IPS DF 6.9 (cell line): ENCODE measurements at regions not wholly inside any gene's neighbourhood (a gene's known extent, or its start where the extent isn't known, plus 50 kb on each side); places are given as distances from the start of the nearest gene placed in this dataset.
"Not testable (repeated sequence)": the region's sequence is repeated elsewhere in the genome, so short reads cannot be mapped to it uniquely, and the experiment has no call there.

Experiments used
- DNase-seq: peaks from one replicate; pipeline ENCODE4 v3.0.0-alpha.2; 2013; ENCODE audit warnings: low read depth, low spot score
- H3K27ac ChIP-seq: one replicate; pipeline ENCODE4 v1.5.1; 2013; ENCODE audit warnings: low read length, control low read depth
- H3K27me3 ChIP-seq: 2 replicates; pipeline ENCODE4 v1.6.1; 2013; ENCODE audit warnings: mild to moderate bottlenecking, low read length; ENCODE audit not compliant: control insufficient read depth, insufficient read depth
- H3K36me3 ChIP-seq: 2 replicates; pipeline ENCODE4 v1.6.1; 2013; ENCODE audit warnings: low read length; ENCODE audit not compliant: control insufficient read depth, insufficient read depth
- H3K4me1 ChIP-seq: 2 replicates; pipeline ENCODE4 v1.6.1; 2013; ENCODE audit warnings: low read length; ENCODE audit not compliant: control insufficient read depth, insufficient read depth
- H3K4me3 ChIP-seq: 2 replicates; pipeline ENCODE4 v1.5.1; 2013; ENCODE audit warnings: mild to moderate bottlenecking, low read length
- H3K9me3 ChIP-seq: 2 replicates; pipeline ENCODE4 v1.6.1; 2013; ENCODE audit warnings: low read length, inconsistent platforms; ENCODE audit not compliant: control insufficient read depth, insufficient read depth
- WGBS: extraction: QIAGEN DNeasy Blood & Tissue Kit; methylation state at CpG from one replicate; pipeline ENCODE4 v1.1.7; 2013; ENCODE audit warnings: mixed read lengths, missing lambda C conversion rate; ENCODE audit not compliant: insufficient read length, insufficient coverage; 5-methylcytosine and 5-hydroxymethylcytosine counted together

GRCh38 chr10:27391325-27391724 lies 112.8 kb upstream of the RAB18 start:
- no peaks in the 10 kb centered on the region for H3K9me3 ChIP-seq
- H3K36me3 ChIP-seq = no peaks in the 10 kb centered on the region
- no peaks in the 10 kb centered on the region for H3K27me3 ChIP-seq
- no peak for DNase-seq
- H3K27ac ChIP-seq = no peak overlapping the region
- H3K4me1 ChIP-seq = no peaks in the 10 kb centered on the region
- H3K4me3 ChIP-seq = no peak overlapping the region
- no CpG with 5 or more reads among the region's 1 CpG for WGBS

- WGBS = no CpG with 5 or more reads among the region's 1 CpG
- no peaks in the 10 kb centered on the region for H3K4me1 ChIP-seq
- H3K27me3 ChIP-seq = no peaks in the 10 kb centered on the region
- DNase-seq = no peak
- H3K36me3 ChIP-seq = no peaks in the 10 kb centered on the region
- H3K4me3 ChIP-seq = no peak overlapping the region
- no peak overlapping the region for H3K27ac ChIP-seq
- no peaks in the 10 kb centered on the region for H3K9me3 ChIP-seq
Measured at GRCh38 chr10:27390681-27391080, 113.4 kb upstream of the RAB18 start.

- no peaks in the 10 kb centered on the region for H3K27me3 ChIP-seq
Measured at GRCh38 chr10:27388761-27389399, 115.2 kb upstream of the RAB18 start.

GRCh38 chr10:27383595-27384542 lies 120.2 kb upstream of the RAB18 start:
- Histone ChIP-seq H3K4me3 (no peak overlapping the region), H3K9me3 (no peaks in the 10 kb centered on the region), H3K27ac (no peak overlapping the region), H3K36me3 (no peaks in the 10 kb centered on the region), H3K27me3 (no peaks in the 10 kb centered on the region), H3K4me1 (no peaks in the 10 kb centered on the region)
- no CpG with 5 or more reads among the region's 5 CpGs for WGBS
- DNase-seq = no peak

More at GRCh38 chr10:27388761-27389399, 115.2 kb upstream of the RAB18 start:
- H3K36me3 ChIP-seq = no peaks in the 10 kb centered on the region
- no peak overlapping the region for H3K27ac ChIP-seq
- DNase-seq = no peak
- no peak overlapping the region for H3K4me3 ChIP-seq
- H3K9me3 ChIP-seq = no peaks in the 10 kb centered on the region
- no CpG with 5 or more reads among the region's 4 CpGs for WGBS
- H3K4me1 ChIP-seq = no peaks in the 10 kb centered on the region

GRCh38 chr10:27382176-27382575 lies 121.9 kb upstream of the RAB18 start:
- Histone ChIP-seq H3K27me3 (no peaks in the 10 kb centered on the region), H3K36me3 (no peaks in the 10 kb centered on the region), H3K27ac (no peak overlapping the region), H3K9me3 (no peaks in the 10 kb centered on the region), H3K4me3 (no peak overlapping the region), H3K4me1 (no peaks in the 10 kb centered on the region)
- no CpG with 5 or more reads among the region's 3 CpGs for WGBS
- DNase-seq = no peak

GRCh38 chr10:27380929-27381358 lies 123.2 kb upstream of the RAB18 start:
- Histone ChIP-seq H3K36me3 (no peaks in the 10 kb centered on the region), H3K27me3 (no peaks in the 10 kb centered on the region), H3K27ac (no peak overlapping the region), H3K4me1 (no peaks in the 10 kb centered on the region), H3K9me3 (no peaks in the 10 kb centered on the region), H3K4me3 (no peak overlapping the region)
- WGBS = no CpG with 5 or more reads among the region's 6 CpGs
- DNase-seq = no peak

GRCh38 chr10:27379041-27379440 lies 125.1 kb upstream of the RAB18 start:
- not testable (repeated sequence) for DNase-seq, H3K27ac ChIP-seq, H3K9me3 ChIP-seq, H3K4me1 ChIP-seq, H3K4me3 ChIP-seq, H3K27me3 ChIP-seq, H3K36me3 ChIP-seq
- no CpG with 5 or more reads among the region's 2 CpGs for WGBS

- no CpG with 5 or more reads among the region's 5 CpGs for WGBS
- no peaks in the 10 kb centered on the region for H3K36me3 ChIP-seq
Measured at GRCh38 chr10:27373566-27374160, 130.4 kb upstream of the RAB18 start.

GRCh38 chr10:27372095-27372494 lies 131.5 kb upstream of the ACBD5 start:
- Histone ChIP-seq H3K9me3 (no peaks in the 10 kb centered on the region), H3K4me3 (no peak overlapping the region), H3K27ac (no peak overlapping the region), H3K4me1 (no peaks in the 10 kb centered on the region), H3K27me3 (no peaks in the 10 kb centered on the region), H3K36me3 (no peaks in the 10 kb centered on the region)
- no CpG with 5 or more reads among the region's 5 CpGs for WGBS
- DNase-seq = no peak

More at GRCh38 chr10:27373566-27374160, 130.4 kb upstream of the RAB18 start:
- no peak overlapping the region for H3K4me3 ChIP-seq
- no peak overlapping the region for H3K27ac ChIP-seq
- no peaks in the 10 kb centered on the region for H3K4me1 ChIP-seq
- H3K27me3 ChIP-seq = no peaks in the 10 kb centered on the region
- DNase-seq = no peak
- H3K9me3 ChIP-seq = no peaks in the 10 kb centered on the region

- no CpG with 5 or more reads among the region's 5 CpGs for WGBS
- not testable (repeated sequence) for H3K27me3 ChIP-seq, H3K4me1 ChIP-seq, H3K36me3 ChIP-seq, DNase-seq, H3K4me3 ChIP-seq, H3K27ac ChIP-seq, H3K9me3 ChIP-seq
Measured at GRCh38 chr10:27371375-27371774, 130.8 kb upstream of the ACBD5 start.
